NCI-H1930 (cell line): ENCODE measurements at regions not wholly inside any gene's neighbourhood (a gene's known extent, or its start where the extent isn't known, plus 50 kb on each side); places are given as distances from the start of the nearest gene placed in this dataset.
A peak's percentile ranks its signal among the peaks of the same experiment; 100 is the strongest.

ENCODE experiments used
- DNase-seq, 2 experiments: peaks; one replicate each; lab custom pipeline; 2025; lab: John Stamatoyannopoulos, UW

DNA sequence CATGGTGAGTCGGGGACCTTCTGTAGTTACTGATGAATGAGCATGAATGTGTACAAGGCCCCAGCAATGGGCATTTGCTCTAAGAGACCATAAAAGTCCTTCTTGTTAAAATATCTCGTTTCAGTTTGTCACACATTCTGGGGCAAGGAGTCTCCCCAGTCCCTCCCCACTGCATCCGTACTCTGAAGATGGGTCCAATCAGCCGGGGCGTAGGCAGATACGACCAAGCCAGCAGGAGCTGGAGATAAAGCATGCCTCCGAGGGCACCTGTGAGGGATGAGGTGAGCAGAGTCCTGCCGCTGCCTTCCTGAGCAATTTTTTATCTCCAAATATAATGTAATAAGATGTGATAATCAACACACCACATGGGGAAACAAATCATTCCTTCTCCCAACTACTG, 528.5 kb downstream of the BCL11B start:
- no peak for DNase-seq

GRCh38 chr14:98748966-98749365, 523.0 kb downstream of the BCL11B start:
- DNase-seq, result no peak

DNA sequence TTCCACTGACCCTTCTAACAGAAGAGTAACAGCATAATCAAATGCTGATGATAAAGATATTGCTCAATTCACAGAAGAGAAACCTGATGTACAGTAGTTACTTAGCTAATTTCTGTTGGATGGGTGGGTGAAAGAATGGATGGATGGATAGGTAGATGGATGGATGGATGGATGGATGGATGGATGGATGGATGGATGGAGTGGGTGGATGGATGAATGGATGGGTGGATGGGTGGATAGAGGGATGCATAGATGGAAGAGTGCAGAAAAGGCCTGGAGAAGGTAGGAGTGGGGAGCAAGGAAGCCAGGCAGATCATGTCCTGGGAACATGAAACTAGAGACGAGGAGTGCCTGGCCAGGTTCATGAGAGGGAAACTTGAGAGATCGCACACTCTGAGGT, 520.9 kb downstream of the BCL11B start:
- DNase-seq, result no peak

GRCh38 chr14:98752660-98753059, 519.3 kb downstream of the BCL11B start:
- DNase-seq, result no peak

- no peak for DNase-seq
These were observed 517.5 kb downstream of the BCL11B start for GRCh38 chr14:98754343-98755020.

DNA sequence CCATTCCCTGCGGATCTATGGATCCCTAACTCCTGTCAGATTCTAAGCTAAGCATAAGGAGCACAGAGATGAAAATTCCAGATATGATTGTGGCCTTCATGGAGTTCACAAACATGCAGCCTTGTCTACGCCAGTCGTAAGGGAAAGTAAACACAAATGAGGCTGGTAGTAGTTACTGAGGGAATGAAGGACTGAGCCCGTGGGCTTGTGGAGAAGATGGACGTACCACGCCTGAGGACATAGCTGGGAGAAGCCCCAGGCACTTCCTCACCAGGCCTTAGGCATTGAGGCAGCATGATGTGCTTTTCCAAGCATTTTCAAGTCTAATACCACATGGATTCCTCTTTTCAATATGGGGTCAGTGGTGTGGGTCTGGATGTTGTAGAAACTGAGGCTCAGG, 515.2 kb downstream of the BCL11B start:
- no peak for DNase-seq

- no peak for DNase-seq
These were observed 513.6 kb downstream of the BCL11B start for GRCh38 chr14:98758440-98758839.

DNA sequence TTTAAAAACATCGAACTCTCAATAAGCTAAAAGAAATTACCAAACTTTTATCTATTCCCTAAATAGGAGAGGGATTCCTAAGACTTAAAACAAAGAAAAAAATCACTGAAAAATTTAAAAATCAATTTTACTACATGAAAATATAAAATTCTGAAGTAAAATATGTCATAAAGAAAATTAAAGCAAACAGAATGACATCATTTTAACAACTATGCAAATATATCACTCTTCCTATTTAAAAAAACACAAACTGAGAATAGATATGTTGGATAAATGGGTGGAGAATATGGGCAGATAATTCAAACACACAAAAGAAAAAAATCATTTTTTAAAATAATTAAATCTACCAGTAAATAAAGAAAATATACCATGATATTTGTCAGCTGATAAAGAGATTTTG, 510.0 kb downstream of the BCL11B start:
- no peak for DNase-seq

GRCh38 chr14:98766818-98767217, 505.2 kb downstream of the BCL11B start:
- DNase-seq, result no peak

- DNase-seq, result no peak
These were observed 502.7 kb downstream of the BCL11B start for GRCh38 chr14:98769326-98769725.

- DNase-seq, result no peak
These were observed 501.8 kb downstream of the BCL11B start for GRCh38 chr14:98770151-98770550.

GRCh38 chr14:98773814-98774213, 498.2 kb downstream of the BCL11B start:
- no peak for DNase-seq

GRCh38 chr14:98775892-98776291, 496.1 kb downstream of the BCL11B start:
- no peak for DNase-seq

GRCh38 chr14:98782062-98782461, 489.9 kb downstream of the BCL11B start:
- no peak for DNase-seq

DNA sequence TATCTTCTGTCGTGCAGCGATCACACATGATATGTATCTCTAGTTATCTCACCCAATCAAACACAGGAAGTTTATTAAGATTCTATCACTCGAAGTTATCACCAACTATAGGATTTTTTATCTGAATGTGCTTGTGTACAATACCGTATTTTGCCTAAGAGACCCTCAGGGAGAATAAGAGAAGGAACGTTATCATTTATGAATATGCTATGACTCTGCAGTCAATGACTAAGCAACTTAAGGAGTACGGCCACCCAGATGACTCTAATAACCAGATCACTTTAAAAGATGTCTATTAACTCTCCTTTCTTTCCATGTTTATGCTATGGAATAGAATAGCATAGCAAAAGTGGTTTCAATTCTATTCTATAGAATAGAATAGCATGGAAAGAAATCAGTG, 486.4 kb downstream of the BCL11B start:
- no peak for DNase-seq

DNA sequence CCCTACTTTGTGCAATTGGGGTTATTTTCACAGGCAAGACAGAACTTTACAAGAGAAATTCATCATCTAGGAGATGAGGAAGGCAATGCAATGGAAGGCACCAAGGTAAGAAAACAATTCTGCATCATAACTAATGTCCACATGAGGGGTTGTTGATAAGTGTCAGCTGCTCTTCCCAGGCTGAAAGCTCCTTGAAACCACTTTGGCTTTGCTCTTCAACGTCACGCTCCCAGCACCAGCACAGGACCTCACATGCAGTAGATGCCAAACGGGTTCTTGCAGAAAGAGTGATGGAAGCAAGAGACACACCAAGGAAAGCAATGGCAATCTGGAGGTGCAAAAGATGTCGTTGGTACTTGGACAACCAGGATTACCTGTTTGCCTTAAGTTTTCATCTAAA, 485.5 kb downstream of the BCL11B start:
- DNase-seq, result no peak

DNA sequence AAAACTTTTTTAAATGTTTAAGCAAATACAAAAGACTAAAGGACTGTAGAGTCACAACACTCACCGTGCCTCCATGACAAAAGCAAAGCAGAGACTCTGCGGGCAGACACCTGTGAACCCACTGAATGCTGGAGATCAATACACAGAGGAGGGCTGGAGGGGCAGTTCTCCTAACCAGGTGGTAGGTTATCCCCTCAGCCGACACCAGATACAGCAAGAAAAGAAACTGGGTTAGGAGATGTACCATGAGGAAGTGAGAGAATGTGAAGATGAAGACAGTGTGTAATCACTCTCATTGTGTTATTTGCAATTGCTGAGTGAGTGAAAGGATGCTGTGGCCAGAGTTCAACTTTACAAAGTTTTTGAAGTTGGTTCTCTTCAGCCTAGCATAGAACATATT, 480.3 kb downstream of the BCL11B start:
- no peak for DNase-seq

- DNase-seq, result no peak
These were observed 479.8 kb downstream of the BCL11B start for GRCh38 chr14:98792171-98792570.

DNA sequence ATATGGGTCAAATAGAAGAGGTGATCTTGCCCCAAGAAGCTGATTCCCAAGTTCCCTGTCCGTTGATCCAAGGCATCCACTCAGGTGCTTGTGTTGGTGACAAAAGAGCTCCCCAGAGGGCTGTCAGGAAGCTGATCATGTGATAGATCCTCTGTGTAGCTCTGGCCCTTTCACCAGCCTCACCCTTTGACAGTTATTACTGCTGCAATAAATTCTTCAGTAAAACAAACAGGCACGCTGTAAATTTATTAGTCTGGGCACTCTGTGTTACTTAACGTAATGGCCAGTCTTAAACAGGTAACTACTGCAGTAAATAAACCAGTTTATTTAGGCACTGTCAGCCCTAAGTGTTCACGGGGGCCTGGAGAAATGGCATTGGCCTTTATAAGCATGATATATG, 473.9 kb downstream of the BCL11B start:
- DNase-seq, result peak in 1 of 2 experiments; percentile 18

GRCh38 chr14:98799891-98800290, 472.1 kb downstream of the BCL11B start:
- no peak for DNase-seq

DNA sequence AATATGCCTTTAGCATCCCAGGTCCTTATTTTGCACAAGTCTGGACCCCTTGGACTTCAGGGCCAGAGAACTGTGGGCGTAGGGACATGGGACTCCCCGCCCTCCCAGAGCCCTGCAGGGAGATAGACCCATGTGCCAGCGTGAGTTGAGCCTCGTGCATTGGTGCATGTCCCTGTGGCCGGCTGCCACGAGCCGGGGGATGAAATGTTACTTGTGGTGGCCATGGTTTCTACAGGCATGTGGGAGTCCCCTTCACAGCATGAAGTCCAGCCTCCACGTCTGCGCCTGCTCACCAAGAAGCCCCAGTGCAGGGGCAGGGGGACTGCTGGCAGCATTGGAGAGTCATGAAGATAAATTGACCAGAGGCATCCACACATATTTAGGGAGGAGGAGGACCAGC, 470.0 kb downstream of the BCL11B start:
- no peak for DNase-seq

- no peak for DNase-seq
These were observed 468.8 kb downstream of the BCL11B start for GRCh38 chr14:98803196-98803595.

DNA sequence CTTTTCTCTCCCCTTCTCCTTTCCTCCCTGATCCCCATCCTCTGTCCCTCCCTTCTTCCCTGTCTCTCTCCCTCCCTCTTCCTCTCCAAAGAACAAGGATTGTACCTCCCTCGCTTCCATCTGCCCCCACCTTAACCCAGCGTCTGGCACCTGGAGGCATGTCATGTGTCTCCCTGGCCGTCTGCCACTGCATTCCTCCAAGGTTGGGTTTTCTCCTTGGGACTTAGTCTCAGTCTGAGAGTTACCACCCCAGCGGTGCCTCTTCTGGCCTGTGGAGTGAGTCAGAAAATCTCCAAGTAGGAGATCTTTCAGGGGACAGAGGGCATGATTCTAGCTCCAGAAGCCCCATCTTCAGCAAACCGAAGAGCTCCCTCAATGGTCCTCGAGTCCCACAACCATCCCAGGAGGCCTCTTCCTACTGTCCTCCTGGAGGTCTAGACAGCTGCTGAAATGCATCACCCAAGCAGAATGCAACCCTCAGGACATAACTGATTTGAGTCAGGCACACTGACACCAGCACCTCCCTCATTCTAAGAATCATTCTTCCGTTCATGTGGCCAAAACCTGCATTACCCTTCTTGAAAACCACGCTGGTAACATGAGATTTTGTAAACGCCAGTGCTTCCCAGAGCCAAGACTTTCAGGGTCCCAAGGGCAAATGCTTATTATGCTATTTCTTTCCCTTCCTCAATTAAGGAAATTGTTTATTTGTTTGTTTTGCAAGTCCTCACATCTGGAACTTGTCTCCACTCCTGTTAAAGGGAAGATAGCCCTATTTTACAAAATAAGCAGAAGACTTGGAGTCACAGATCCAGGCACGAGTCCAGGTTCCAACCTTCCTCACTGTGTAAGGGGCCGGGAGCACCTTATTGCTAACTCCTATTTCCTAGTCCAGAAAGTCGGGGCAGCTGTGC, 463.2 kb downstream of the BCL11B start:
- DNase-seq, result no peak
